OCI-LY3 (cell line): ENCODE measurements at regions not wholly inside any gene's neighbourhood (a gene's known extent, or its start where the extent isn't known, plus 50 kb on each side); places are given as distances from the start of the nearest gene placed in this dataset.

Experiments
- CTCF ChIP-seq: fragments of 200-600, 300-600 bp; sonication (generic); IDR thresholded peaks from 2 replicates; pipeline ENCODE4 v1.5.1; 2014; ENCODE audit warnings: antibody characterized with exemption, low read length, low read depth
- EZH2phosphoT487 ChIP-seq: fragments of 200-600 bp; shearing (Covaris generic); IDR thresholded peaks from 2 replicates; pipeline ENCODE4 v1.6.1; 2018; ENCODE audit warnings: antibody characterized with exemption, mixed run types, low read depth

DNA sequence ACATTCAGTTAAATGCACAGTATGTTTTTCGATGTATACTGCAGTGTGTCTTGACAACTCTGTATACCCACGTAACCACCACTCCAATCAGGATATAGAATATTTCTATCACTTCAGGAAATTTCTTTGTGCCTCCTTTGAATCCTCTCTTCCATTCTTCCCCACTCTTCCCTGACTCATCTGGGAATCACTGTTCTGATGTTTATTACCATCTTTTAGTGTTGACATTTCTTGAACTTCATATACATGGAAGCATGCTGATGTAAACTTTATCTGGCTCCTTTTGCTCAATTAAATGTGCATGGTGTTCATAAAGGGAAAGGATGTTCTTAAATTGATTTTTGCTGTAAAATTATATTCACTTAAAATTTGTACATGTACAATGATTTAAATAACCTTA is 319.9 kb downstream of the PCDH7 start:
- TF ChIP-seq CTCF, result no peak
- no peak for TF ChIP-seq EZH2phosphoT487
